ENCODE measurements at regions not wholly inside any gene's neighbourhood (a gene's known extent, or its start where the extent isn't known, plus 50 kb on each side); places are given as distances from the start of the nearest gene placed in this dataset.

GRCh38 chrX:6803607-6804006 is 268.7 kb upstream of the VCX3A start:
- POLR2A ChIA-PET, result no interaction called here

DNA sequence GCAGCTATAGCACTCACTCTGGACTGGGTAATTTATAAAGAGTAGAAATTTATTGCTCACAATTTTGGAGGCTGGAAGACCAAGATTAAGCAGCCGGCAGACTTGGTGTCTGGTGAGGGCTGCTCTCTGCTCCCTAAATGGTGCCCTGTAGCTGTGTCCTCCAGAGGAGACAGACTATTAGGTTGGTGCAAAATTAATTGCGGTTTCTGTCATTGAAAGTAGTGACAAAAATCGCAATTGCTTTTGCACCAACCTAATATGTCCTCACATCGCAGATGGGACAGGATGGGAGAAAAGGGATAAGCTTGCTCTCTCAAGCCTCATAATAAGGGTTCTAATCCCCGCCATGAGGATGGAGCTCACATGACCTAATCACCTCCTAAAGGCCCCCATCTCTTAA is 258.1 kb upstream of the VCX3A start:
- Histone ChIP-seq H3K27me3 (replicated peaks; ENCODE audit: control insufficient read depth, insufficient read depth, low read length) (no peaks in the 10 kb centered on the region), H3K4me3 (ENCODE audit: low read depth, low read length) (no peak overlapping the region), H3K36me3 (ENCODE audit: control insufficient read depth, insufficient read depth, low read length) (no peaks in the 10 kb centered on the region), H3K9me3 (no peaks in the 10 kb centered on the region), H3K4me1 (no peaks in the 10 kb centered on the region)
- H3K9me3 Mint-ChIP-seq (ENCODE audit: unreplicated experiment), result peaks cover 13% of the 10 kb centered on the region
- BruUV-seq (replicated peaks), result no TSS peak
- H3K4me1 Mint-ChIP-seq (ENCODE audit: low read depth, unreplicated experiment), result peaks cover 4% of the 10 kb centered on the region
- H3K27ac Mint-ChIP-seq (ENCODE audit: unreplicated experiment), result no peak overlapping the region
- H3K36me3 Mint-ChIP-seq (ENCODE audit: insufficient read depth, unreplicated experiment), result no peaks in the 10 kb centered on the region
- H3K4me3 Mint-ChIP-seq (ENCODE audit: unreplicated experiment), result no peak overlapping the region
- TF ChIP-seq CTCF (IDR thresholded peaks at IDR 0.05; ENCODE audit: insufficient read depth in 1 of 2, low read depth in 1 of 2, low read length in 1 of 2, severe bottlenecking in 1 of 2, unreplicated experiment in 1 of 2), result no peak
- CTCF ChIA-PET, result no interaction called here
- H3K27me3 Mint-ChIP-seq (ENCODE audit: insufficient read depth, unreplicated experiment), result no peaks in the 10 kb centered on the region
- no peak for DNase-seq
- POLR2A ChIA-PET, result no interaction called here
- intact Hi-C loops (cut with micrococcal nuclease; ENCODE audit: unreplicated experiment), result no loop called here

More at GRCh38 chrX:6803607-6804006, 268.7 kb upstream of the VCX3A start:
- no peak for TF ChIP-seq CTCF (IDR thresholded peaks at IDR 0.05; ENCODE audit: insufficient read depth in 1 of 2, low read depth in 1 of 2, low read length in 1 of 2, severe bottlenecking in 1 of 2, unreplicated experiment in 1 of 2)
- Histone ChIP-seq H3K4me3 (ENCODE audit: low read depth, low read length) (no peak overlapping the region), H3K27me3 (replicated peaks; ENCODE audit: control insufficient read depth, insufficient read depth, low read length) (no peaks in the 10 kb centered on the region), H3K36me3 (ENCODE audit: control insufficient read depth, insufficient read depth, low read length) (no peaks in the 10 kb centered on the region), H3K4me1 (no peaks in the 10 kb centered on the region), H3K9me3 (no peaks in the 10 kb centered on the region)
- no peaks in the 10 kb centered on the region for H3K9me3 Mint-ChIP-seq (ENCODE audit: unreplicated experiment)
- H3K36me3 Mint-ChIP-seq (ENCODE audit: insufficient read depth, unreplicated experiment), result no peaks in the 10 kb centered on the region
- intact Hi-C loops (cut with micrococcal nuclease; ENCODE audit: unreplicated experiment), result no loop called here
- CTCF ChIA-PET, result no interaction called here
- H3K27me3 Mint-ChIP-seq (ENCODE audit: insufficient read depth, unreplicated experiment), result no peaks in the 10 kb centered on the region
- H3K27ac Mint-ChIP-seq (ENCODE audit: unreplicated experiment), result no peak overlapping the region
- no peaks in the 10 kb centered on the region for H3K4me1 Mint-ChIP-seq (ENCODE audit: low read depth, unreplicated experiment)
- no peak for DNase-seq
- no peak overlapping the region for H3K4me3 Mint-ChIP-seq (ENCODE audit: unreplicated experiment)
- no TSS peak for BruUV-seq (replicated peaks)

DNA sequence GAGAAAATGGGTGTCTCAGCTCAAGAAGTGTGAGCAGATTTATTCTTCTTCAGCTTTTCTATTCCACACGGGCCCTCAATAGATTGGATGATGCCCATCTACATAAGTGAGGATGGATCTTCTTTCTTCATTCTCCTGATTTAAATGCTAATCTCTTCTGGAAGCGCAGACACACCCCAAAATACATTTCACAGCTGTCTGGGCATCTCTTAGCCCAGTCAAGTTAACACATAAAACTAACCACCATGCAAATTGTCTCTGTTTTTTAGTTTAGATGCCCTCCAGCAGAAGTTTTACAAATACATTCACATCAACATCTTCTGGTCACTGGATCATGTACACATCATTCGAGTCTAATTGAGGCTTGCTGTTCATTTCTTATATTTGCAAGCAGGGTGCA is 249.0 kb upstream of the VCX3A start:
- Histone ChIP-seq H3K36me3 (ENCODE audit: control insufficient read depth, insufficient read depth, low read length) (no peaks in the 10 kb centered on the region), H3K4me3 (ENCODE audit: low read depth, low read length) (no peak overlapping the region), H3K9me3 (no peaks in the 10 kb centered on the region), H3K27me3 (replicated peaks; ENCODE audit: control insufficient read depth, insufficient read depth, low read length) (no peaks in the 10 kb centered on the region), H3K4me1 (no peaks in the 10 kb centered on the region)
- TF ChIP-seq CTCF (IDR thresholded peaks at IDR 0.05; ENCODE audit: insufficient read depth in 1 of 2, low read depth in 1 of 2, low read length in 1 of 2, severe bottlenecking in 1 of 2, unreplicated experiment in 1 of 2), result no peak
- DNase-seq, result no peak
- H3K9me3 Mint-ChIP-seq (ENCODE audit: unreplicated experiment), result no peaks in the 10 kb centered on the region
- H3K4me1 Mint-ChIP-seq (ENCODE audit: low read depth, unreplicated experiment), result no peaks in the 10 kb centered on the region
- no peaks in the 10 kb centered on the region for H3K27me3 Mint-ChIP-seq (ENCODE audit: insufficient read depth, unreplicated experiment)
- BruUV-seq (replicated peaks), result no TSS peak
- H3K36me3 Mint-ChIP-seq (ENCODE audit: insufficient read depth, unreplicated experiment), result no peaks in the 10 kb centered on the region
- intact Hi-C loops (cut with micrococcal nuclease; ENCODE audit: unreplicated experiment), result no loop called here
- POLR2A ChIA-PET, result no interaction called here
- no peak overlapping the region for H3K4me3 Mint-ChIP-seq (ENCODE audit: unreplicated experiment)
- H3K27ac Mint-ChIP-seq (ENCODE audit: unreplicated experiment), result no peak overlapping the region
- CTCF ChIA-PET, result no interaction called here

Measured in Caco-2 (cell line).